ENCODE measurements at regions not wholly inside any gene's neighbourhood (a gene's known extent, or its start where the extent isn't known, plus 50 kb on each side); places are given as distances from the start of the nearest gene placed in this dataset.
A peak's percentile ranks its signal among the peaks of the same experiment; 100 is the strongest.

DNA sequence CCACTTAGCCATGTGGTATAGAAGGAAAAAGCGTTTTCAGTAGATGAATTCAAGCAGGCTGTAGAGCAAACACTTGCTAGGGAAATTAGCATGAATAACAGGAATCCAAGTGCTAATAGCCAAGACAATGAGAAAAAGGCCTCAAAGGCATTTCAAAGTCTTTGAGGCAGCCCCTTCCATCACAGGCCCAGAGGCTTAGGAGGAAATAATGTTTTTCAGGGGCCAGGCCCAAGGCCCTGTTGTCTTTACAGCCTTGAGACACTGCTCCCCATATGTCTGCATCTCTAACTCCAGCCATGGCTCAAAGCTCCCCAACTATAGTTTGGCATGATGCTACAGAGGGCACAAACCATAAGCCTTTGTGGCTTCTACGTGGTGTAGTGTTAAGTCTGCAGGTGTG lies 563.5 kb downstream of the TAF11L14 start:
- Histone ChIP-seq H3K4me3 (ENCODE audit: low read depth, low read length) (no peak overlapping the region), H3K9me3 (no peaks in the 10 kb centered on the region), H3K4me1 (no peaks in the 10 kb centered on the region), H3K27me3 (no peaks in the 10 kb centered on the region), H3K36me3 (no peaks in the 10 kb centered on the region)
- no peak for DNase-seq
- TF ChIP-seq, protein P1, sequence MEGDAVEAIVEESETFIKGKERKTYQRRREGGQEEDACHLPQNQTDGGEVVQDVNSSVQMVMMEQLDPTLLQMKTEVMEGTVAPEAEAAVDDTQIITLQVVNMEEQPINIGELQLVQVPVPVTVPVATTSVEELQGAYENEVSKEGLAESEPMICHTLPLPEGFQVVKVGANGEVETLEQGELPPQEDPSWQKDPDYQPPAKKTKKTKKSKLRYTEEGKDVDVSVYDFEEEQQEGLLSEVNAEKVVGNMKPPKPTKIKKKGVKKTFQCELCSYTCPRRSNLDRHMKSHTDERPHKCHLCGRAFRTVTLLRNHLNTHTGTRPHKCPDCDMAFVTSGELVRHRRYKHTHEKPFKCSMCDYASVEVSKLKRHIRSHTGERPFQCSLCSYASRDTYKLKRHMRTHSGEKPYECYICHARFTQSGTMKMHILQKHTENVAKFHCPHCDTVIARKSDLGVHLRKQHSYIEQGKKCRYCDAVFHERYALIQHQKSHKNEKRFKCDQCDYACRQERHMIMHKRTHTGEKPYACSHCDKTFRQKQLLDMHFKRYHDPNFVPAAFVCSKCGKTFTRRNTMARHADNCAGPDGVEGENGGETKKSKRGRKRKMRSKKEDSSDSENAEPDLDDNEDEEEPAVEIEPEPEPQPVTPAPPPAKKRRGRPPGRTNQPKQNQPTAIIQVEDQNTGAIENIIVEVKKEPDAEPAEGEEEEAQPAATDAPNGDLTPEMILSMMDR (IDR thresholded peaks at IDR 0.05; ENCODE audit: low read depth, low read length): no peak

DNA sequence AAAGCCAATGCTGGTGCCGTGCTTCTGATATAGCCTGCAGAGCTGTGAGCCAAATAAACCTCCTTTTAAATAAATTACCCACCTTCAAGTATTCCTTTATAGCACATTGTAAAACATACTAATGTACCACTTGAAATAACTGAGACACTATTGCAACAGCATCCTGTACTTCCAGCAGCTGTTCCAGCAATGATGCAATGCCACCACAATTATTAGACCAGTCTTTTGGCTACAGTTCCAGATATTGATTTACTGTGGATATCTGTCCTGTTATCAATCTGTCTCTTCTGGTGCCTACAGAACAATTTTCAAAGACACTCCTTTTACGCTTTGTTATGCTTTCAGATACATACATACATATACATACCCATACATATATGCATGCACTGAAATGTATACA lies 567.9 kb downstream of the TAF11L14 start:
- no peak overlapping the region for H3K4me3 ChIP-seq (ENCODE audit: low read depth, low read length)
- TF ChIP-seq, protein P1 (IDR thresholded peaks at IDR 0.05; ENCODE audit: low read depth, low read length): no peak
- H3K27me3 ChIP-seq: no peaks in the 10 kb centered on the region
- DNase-seq: no peak
- H3K36me3 ChIP-seq: no peaks in the 10 kb centered on the region
- no peaks in the 10 kb centered on the region for H3K9me3 ChIP-seq
- no peaks in the 10 kb centered on the region for H3K4me1 ChIP-seq

DNA sequence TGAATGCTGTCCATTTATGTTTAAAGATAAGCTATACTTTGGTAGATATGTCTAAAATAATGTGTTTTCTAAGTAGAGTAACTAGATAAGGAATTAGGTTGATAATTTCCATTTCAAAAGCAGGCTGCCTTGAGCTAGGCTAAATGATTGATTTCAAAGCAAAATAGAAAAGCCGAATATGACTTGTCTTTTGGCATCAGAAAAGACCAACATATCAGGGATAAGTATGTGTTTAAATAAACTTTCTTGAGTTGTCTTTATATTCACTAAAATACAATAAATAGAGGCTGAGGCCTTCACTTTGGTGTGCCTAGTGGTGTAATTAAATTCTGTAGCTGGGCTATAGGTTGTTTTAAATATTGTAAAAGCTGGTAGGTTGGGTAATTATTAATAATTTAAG lies 569.0 kb downstream of the TAF11L14 start:
- Histone ChIP-seq H3K4me3 (ENCODE audit: low read depth, low read length) (no peak overlapping the region), H3K27me3 (no peaks in the 10 kb centered on the region), H3K9me3 (no peaks in the 10 kb centered on the region), H3K36me3 (no peaks in the 10 kb centered on the region), H3K4me1 (no peaks in the 10 kb centered on the region)
- TF ChIP-seq, protein P1 (IDR thresholded peaks at IDR 0.05; ENCODE audit: low read depth, low read length): no peak
- no peak for DNase-seq

- TF ChIP-seq, protein P1 (IDR thresholded peaks at IDR 0.05; ENCODE audit: low read depth, low read length): no peak
- Histone ChIP-seq H3K27me3 (no peaks in the 10 kb centered on the region), H3K9me3 (no peaks in the 10 kb centered on the region), H3K36me3 (no peaks in the 10 kb centered on the region), H3K4me3 (ENCODE audit: low read depth, low read length) (no peak overlapping the region), H3K4me1 (no peaks in the 10 kb centered on the region)
- DNase-seq: no peak
These were observed 579.4 kb downstream of the TAF11L14 start for GRCh38 chr5:18213666-18214065.

DNA sequence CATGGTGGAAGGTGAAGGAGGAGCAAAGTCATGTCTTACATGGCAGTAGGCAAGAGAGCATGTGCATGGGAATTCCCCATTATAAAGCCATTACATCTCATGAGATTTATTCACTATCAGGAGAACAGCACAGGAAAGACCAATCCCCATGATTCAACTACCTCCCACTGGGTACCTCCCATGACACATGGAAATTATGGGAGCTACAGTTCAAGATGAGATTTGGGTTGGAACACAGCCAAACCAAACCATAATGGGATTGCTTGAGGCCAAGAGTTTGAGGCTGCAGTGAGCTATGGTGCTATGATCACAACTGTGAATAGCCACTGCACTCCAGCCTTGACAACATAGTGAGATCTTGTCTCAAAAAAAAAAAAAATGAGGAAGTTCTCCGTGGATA lies 581.8 kb downstream of the TAF11L14 start:
- no peaks in the 10 kb centered on the region for H3K4me1 ChIP-seq
- H3K36me3 ChIP-seq: no peaks in the 10 kb centered on the region
- H3K4me3 ChIP-seq (ENCODE audit: low read depth, low read length): no peak overlapping the region
- TF ChIP-seq, protein P1 (IDR thresholded peaks at IDR 0.05; ENCODE audit: low read depth, low read length): no peak
- no peaks in the 10 kb centered on the region for H3K27me3 ChIP-seq
- no peaks in the 10 kb centered on the region for H3K9me3 ChIP-seq
- peak; percentile 6 for DNase-seq

- DNase-seq: no peak
- H3K4me3 ChIP-seq (ENCODE audit: low read depth, low read length): no peak overlapping the region
- no peaks in the 10 kb centered on the region for H3K4me1 ChIP-seq
- H3K9me3 ChIP-seq: no peaks in the 10 kb centered on the region
- TF ChIP-seq, protein P1 (IDR thresholded peaks at IDR 0.05; ENCODE audit: low read depth, low read length): no peak
- H3K36me3 ChIP-seq: no peaks in the 10 kb centered on the region
- no peaks in the 10 kb centered on the region for H3K27me3 ChIP-seq
These were observed 582.5 kb downstream of the TAF11L14 start for GRCh38 chr5:18216729-18217128.
